ENCODE measurements at regions not wholly inside any gene's neighbourhood (a gene's known extent, or its start where the extent isn't known, plus 50 kb on each side); places are given as distances from the start of the nearest gene placed in this dataset.
"Not testable (repeated sequence)": the region's sequence is repeated elsewhere in the genome, so short reads cannot be mapped to it uniquely, and the experiment has no call there.

DNA sequence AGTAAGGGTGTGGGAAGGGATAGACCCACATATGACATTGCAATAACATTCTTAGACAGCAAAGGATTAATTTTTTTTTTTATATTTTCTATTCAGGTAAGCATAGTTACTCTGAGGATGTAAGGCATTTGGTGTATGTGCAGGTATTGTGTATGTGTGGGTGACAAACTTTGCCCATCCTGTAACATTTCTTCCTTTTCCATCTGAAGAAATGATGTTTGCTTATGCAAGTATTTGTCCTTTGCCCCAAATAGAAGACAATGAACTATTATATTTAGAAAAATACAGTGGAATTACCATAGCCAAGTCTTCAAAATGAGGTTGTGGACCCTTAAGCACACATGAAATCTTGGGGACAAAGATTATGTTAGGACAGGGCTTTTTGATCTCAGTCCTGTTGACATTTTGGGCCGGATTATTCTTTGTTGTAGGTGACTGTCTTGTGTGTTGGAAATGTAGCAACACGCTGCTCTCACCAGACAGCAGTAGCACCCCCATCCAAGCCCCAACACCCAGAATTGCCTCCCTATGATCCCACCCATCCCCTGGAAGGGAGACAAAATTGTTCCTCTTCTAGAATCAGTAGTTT lies 1244.7 kb downstream of the STIM2 start:
- no peaks in the 10 kb centered on the region for H3K27me3 ChIP-seq (replicated peaks; ENCODE audit: control insufficient read depth, insufficient read depth, low read length)
- DNase-seq (ENCODE audit: extremely low read depth, insufficient read length): no peak
- no peaks in the 10 kb centered on the region for H3K36me3 ChIP-seq (ENCODE audit: control insufficient read depth, insufficient read depth, low read length)
- TF ChIP-seq, protein P1, sequence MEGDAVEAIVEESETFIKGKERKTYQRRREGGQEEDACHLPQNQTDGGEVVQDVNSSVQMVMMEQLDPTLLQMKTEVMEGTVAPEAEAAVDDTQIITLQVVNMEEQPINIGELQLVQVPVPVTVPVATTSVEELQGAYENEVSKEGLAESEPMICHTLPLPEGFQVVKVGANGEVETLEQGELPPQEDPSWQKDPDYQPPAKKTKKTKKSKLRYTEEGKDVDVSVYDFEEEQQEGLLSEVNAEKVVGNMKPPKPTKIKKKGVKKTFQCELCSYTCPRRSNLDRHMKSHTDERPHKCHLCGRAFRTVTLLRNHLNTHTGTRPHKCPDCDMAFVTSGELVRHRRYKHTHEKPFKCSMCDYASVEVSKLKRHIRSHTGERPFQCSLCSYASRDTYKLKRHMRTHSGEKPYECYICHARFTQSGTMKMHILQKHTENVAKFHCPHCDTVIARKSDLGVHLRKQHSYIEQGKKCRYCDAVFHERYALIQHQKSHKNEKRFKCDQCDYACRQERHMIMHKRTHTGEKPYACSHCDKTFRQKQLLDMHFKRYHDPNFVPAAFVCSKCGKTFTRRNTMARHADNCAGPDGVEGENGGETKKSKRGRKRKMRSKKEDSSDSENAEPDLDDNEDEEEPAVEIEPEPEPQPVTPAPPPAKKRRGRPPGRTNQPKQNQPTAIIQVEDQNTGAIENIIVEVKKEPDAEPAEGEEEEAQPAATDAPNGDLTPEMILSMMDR (IDR thresholded peaks at IDR 0.05; ENCODE audit: insufficient read depth, low read length, poor library complexity, severe bottlenecking): no peak
- no peak overlapping the region for H3K4me3 ChIP-seq (replicated peaks; ENCODE audit: low read depth, low read length)

DNA sequence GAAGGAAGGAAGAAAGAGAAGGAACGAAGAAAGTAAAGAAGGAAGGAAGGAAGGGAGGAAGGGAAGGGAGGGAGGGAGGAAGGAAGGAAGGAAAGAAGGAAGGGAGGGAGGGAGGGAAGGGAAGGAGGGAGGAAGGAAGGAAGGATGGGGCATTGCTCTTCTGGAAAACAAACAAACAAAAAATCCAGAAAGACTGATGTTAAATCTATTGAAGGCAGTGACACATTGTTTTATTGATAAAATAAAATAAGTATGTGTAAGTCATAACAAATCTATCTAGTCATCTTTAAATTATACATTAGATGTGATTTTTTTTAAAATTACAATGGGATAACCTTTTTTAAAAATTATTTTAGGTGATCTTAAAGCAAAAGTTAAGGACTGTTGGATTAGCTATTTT lies 1245.5 kb downstream of the STIM2 start:
- Histone ChIP-seq H3K27me3 (replicated peaks; ENCODE audit: control insufficient read depth, insufficient read depth, low read length) (no peaks in the 10 kb centered on the region), H3K36me3 (ENCODE audit: control insufficient read depth, insufficient read depth, low read length) (no peaks in the 10 kb centered on the region), H3K4me3 (replicated peaks; ENCODE audit: low read depth, low read length) (no peak overlapping the region)
- DNase-seq (ENCODE audit: extremely low read depth, insufficient read length): no peak
- TF ChIP-seq, protein P1 (IDR thresholded peaks at IDR 0.05; ENCODE audit: insufficient read depth, low read length, poor library complexity, severe bottlenecking): no peak

DNA sequence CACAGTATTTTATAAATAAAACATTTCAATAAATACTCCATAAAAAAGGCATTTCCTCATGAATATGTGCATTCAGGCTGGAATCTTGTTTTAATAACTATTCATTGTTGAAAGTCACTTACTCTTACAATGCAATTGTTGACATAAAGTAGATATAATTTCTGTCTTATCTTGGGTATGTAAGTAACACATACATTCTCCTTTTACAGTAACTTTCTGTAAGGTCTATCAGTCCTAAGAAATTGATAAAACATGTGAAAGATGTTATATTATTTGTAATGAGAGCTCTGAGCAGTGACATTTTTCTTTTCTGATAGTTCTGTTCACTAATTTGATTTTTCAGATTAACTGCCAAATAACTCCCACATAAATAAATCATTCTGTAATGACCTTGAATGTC lies 1249.2 kb downstream of the STIM2 start:
- TF ChIP-seq, protein P1 (IDR thresholded peaks at IDR 0.05; ENCODE audit: insufficient read depth, low read length, poor library complexity, severe bottlenecking): no peak
- H3K36me3 ChIP-seq (ENCODE audit: control insufficient read depth, insufficient read depth, low read length): no peaks in the 10 kb centered on the region
- no peak overlapping the region for H3K4me3 ChIP-seq (replicated peaks; ENCODE audit: low read depth, low read length)
- no peak for DNase-seq (ENCODE audit: extremely low read depth, insufficient read length)
- H3K27me3 ChIP-seq (replicated peaks; ENCODE audit: control insufficient read depth, insufficient read depth, low read length): no peaks in the 10 kb centered on the region

DNA sequence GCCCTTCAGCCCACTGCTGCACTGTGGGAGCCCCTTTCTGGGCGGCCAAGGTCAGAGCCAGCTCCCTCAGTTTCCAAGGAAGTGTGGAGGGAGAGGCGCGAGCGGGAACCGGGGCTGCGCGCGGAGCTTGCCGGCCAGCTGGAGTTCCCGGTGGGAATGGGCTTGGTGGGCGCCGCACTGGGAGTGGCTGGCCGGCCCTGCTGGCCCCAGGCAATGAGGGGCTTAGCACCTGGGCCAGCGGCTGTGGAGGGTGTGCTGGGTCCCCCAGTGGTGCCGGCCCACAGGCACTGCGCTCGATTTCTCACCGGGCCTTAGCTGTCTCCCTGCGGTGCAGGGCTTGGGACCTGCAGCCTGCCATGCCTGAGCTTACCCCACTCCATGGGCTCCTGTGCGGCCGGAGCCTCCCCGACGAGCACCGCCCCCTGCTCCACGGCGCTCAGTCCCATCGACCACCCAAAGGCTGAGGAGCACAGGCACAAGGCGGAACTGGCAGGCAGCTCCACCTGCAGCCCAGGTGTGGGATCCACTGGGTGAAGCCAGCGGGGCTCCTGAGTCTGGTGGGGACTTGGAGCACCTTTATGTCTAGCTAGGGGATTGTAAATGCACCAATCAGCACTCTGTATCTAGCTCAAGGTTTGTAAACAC lies 1252.2 kb downstream of the STIM2 start:
- H3K4me3 ChIP-seq (replicated peaks; ENCODE audit: low read depth, low read length); H3K27me3 ChIP-seq (replicated peaks; ENCODE audit: control insufficient read depth, insufficient read depth, low read length); DNase-seq (ENCODE audit: extremely low read depth, insufficient read length); H3K36me3 ChIP-seq (ENCODE audit: control insufficient read depth, insufficient read depth, low read length): not testable (repeated sequence)

DNA sequence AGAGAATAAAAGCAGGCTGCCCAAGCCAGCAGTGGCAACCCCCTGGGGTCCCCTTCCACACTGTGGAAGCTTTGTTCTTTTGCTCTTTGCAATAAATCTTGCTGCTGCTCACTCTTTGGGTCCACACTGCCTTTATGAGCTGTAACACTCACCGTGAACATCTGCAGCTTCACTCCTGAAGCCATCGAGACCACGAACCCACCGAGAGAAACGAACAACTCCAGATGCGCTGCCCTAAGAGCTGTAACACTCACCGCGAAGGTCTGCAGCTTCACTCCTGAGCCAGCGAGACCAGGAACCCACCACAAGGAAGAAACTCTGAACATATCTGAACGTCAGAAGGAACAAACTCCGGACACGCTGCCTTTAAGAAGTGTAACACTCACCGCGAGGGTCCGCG lies 1252.9 kb downstream of the STIM2 start:
- not testable (repeated sequence) for H3K36me3 ChIP-seq (ENCODE audit: control insufficient read depth, insufficient read depth, low read length); H3K27me3 ChIP-seq (replicated peaks; ENCODE audit: control insufficient read depth, insufficient read depth, low read length); H3K4me3 ChIP-seq (replicated peaks; ENCODE audit: low read depth, low read length); DNase-seq (ENCODE audit: extremely low read depth, insufficient read length)

DNA sequence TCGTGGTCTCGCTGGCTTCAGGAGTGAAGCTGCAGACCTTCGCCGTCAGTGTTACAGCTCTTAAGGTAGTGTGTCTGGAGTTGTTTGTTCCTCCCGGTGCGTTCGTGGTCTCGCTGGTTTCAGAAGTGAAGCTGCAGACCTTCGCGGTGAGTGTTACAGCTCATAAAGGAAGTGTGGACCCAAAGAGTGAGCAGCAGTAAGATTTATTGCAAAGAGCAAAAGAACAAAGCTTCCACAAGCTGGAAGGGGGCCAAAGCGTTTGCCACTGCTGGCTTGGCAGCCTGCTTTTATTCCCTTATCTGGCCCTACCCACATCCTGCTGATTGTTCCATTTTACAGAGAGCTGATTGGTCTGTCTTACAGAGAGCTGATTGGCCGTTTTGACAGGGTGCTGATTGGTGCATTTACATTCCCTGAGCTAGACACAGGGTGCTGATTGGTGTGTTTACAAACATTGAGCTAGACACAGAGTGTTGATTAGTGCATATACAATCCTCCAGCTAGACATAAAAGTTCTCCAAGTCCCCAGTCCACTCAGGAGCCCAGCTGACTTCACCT lies 1256.0 kb downstream of the STIM2 start:
- DNase-seq (ENCODE audit: extremely low read depth, insufficient read length); H3K36me3 ChIP-seq (ENCODE audit: control insufficient read depth, insufficient read depth, low read length); H3K27me3 ChIP-seq (replicated peaks; ENCODE audit: control insufficient read depth, insufficient read depth, low read length); H3K4me3 ChIP-seq (replicated peaks; ENCODE audit: low read depth, low read length): not testable (repeated sequence)

DNA sequence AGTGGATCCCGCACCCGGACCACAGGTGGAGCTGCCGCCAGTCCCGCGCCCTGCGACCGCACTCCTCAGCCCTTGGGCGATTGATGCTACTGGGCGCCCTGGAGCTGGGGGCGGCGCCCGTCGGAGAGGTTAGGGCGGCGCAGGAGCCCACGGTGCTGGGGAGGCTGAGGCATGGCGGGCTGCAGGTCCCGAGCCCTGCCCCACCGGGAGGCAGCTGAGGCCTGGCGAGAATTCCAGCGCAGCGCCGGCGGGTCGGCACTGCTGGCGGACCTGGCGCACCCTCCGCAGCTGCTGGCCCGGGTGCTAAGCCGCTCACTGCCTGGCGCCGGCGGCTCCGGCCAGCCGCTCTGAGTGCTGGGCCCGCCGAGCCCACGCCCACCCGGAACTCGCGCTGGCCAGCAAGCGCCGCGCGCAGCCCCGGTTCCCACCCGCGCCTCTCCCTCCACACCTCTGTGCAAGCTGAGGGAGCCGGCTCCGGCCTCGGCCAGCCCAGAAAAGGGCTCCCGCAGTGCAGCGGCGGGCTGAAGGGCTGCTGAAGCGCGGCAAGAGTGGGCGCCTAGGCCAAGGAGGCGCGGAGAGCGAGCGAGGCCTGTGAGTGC lies 1256.5 kb downstream of the STIM2 start:
- H3K36me3 ChIP-seq (ENCODE audit: control insufficient read depth, insufficient read depth, low read length): no peaks in the 10 kb centered on the region
- TF ChIP-seq, protein P1 (IDR thresholded peaks at IDR 0.05; ENCODE audit: insufficient read depth, low read length, poor library complexity, severe bottlenecking): no peak
- H3K4me3 ChIP-seq (replicated peaks; ENCODE audit: low read depth, low read length): no peak overlapping the region
- H3K27me3 ChIP-seq (replicated peaks; ENCODE audit: control insufficient read depth, insufficient read depth, low read length): no peaks in the 10 kb centered on the region
- no peak for DNase-seq (ENCODE audit: extremely low read depth, insufficient read length)
